Stomach (tissue), 4 donors: ENCODE measurements at regions not wholly inside any gene's neighbourhood (a gene's known extent, or its start where the extent isn't known, plus 50 kb on each side); places are given as distances from the start of the nearest gene placed in this dataset.

Source experiments
- EP300 ChIP-seq: sonication (generic); formaldehyde crosslinking; IDR thresholded peaks from one replicate; pipeline ENCODE4 v1.6.1; 2017; ENCODE audit warnings: antibody characterized with exemption
- POLR2A ChIP-seq, 4 donors: fragments of 450-650 bp; IDR thresholded peaks; one replicate each; pipeline ENCODE4 v1.6.1; 2016; ENCODE audit warnings: antibody characterized with exemption in 4 of 4, control low read depth in 2 of 4, mild to moderate bottlenecking in 1 of 4, moderate library complexity in 1 of 4
- TF ChIP-seq, protein P1 (sequence below), 7 experiments: fragments of 450-650 bp in 4 of 7; fragments of 200-600 bp in 3 of 7; sonication (generic) in 3 of 7; IDR thresholded peaks; one replicate each; pipeline ENCODE4 v1.5.1; 2016 to 2019; ENCODE audit warnings: antibody characterized with exemption in 7 of 7, control low read depth in 2 of 7, mild to moderate bottlenecking in 1 of 7

- TF ChIP-seq POLR2A (IDR thresholded peaks at IDR 0.05) (no peak), EP300 (no peak)
- TF ChIP-seq, protein P1, sequence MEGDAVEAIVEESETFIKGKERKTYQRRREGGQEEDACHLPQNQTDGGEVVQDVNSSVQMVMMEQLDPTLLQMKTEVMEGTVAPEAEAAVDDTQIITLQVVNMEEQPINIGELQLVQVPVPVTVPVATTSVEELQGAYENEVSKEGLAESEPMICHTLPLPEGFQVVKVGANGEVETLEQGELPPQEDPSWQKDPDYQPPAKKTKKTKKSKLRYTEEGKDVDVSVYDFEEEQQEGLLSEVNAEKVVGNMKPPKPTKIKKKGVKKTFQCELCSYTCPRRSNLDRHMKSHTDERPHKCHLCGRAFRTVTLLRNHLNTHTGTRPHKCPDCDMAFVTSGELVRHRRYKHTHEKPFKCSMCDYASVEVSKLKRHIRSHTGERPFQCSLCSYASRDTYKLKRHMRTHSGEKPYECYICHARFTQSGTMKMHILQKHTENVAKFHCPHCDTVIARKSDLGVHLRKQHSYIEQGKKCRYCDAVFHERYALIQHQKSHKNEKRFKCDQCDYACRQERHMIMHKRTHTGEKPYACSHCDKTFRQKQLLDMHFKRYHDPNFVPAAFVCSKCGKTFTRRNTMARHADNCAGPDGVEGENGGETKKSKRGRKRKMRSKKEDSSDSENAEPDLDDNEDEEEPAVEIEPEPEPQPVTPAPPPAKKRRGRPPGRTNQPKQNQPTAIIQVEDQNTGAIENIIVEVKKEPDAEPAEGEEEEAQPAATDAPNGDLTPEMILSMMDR (IDR thresholded peaks at IDR 0.05) = no peak
These were observed 641.8 kb downstream of the MATN1 start for GRCh38 chr1:30081379-30082102.
